GM21367 (cell line): ENCODE measurements at regions not wholly inside any gene's neighbourhood (a gene's known extent, or its start where the extent isn't known, plus 50 kb on each side); places are given as distances from the start of the nearest gene placed in this dataset.
A peak's percentile ranks its signal among the peaks of the same experiment; 100 is the strongest.

Source experiments
- ATAC-seq: cut with Tn5 transposase; IDR thresholded peaks from one replicate; pipeline ENCODE4 v1.9.1; 2021; ENCODE audit not compliant: unreplicated experiment

GRCh38 chr6:43984442-43985321 is 142.6 kb downstream of the MRPL14 start:
- ATAC-seq, result no peak

- ATAC-seq, result no peak
Observed at GRCh38 chr6:43983632-43984031, 143.6 kb downstream of the MRPL14 start.

- no peak for ATAC-seq
Observed at GRCh38 chr6:43983191-43983590, 144.1 kb downstream of the MRPL14 start.

- no peak for ATAC-seq
Observed at GRCh38 chr6:43982084-43982625, 145.1 kb downstream of the MRPL14 start.

GRCh38 chr6:43981363-43981990 is 145.8 kb downstream of the MRPL14 start:
- ATAC-seq, result no peak

GRCh38 chr6:43980004-43980795 is 147.1 kb downstream of the MRPL14 start:
- ATAC-seq, result no peak

- ATAC-seq, result no peak
Observed at GRCh38 chr6:43979525-43979924, 147.7 kb downstream of the MRPL14 start.

GRCh38 chr6:43978473-43979346 is 148.5 kb downstream of the MRPL14 start:
- no peak for ATAC-seq

- peak; percentile 50 for ATAC-seq
Observed at GRCh38 chr6:43977404-43978111, 149.7 kb downstream of the MRPL14 start.

- no peak for ATAC-seq
Observed at GRCh38 chr6:43976706-43977403, 150.4 kb downstream of the MRPL14 start.

- ATAC-seq, result no peak
Observed at GRCh38 chr6:43974643-43975230, 152.5 kb downstream of the MRPL14 start.

GRCh38 chr6:43973357-43973756 is 153.9 kb downstream of the MRPL14 start:
- no peak for ATAC-seq

- ATAC-seq, result no peak
Observed at GRCh38 chr6:43972913-43973300, 154.3 kb downstream of the MRPL14 start.

GRCh38 chr6:43972179-43972912 is 154.9 kb downstream of the MRPL14 start:
- no peak for ATAC-seq

- no peak for ATAC-seq
Observed at GRCh38 chr6:43971776-43972126, 155.5 kb downstream of the MRPL14 start.

GRCh38 chr6:43970913-43971775 is 156.1 kb downstream of the MRPL14 start:
- ATAC-seq, result no peak
